GM23338 (cell line): ENCODE measurements at regions not wholly inside any gene's neighbourhood (a gene's known extent, or its start where the extent isn't known, plus 50 kb on each side); places are given as distances from the start of the nearest gene placed in this dataset.
"Not testable (repeated sequence)": the region's sequence is repeated elsewhere in the genome, so short reads cannot be mapped to it uniquely, and the experiment has no call there.

Source experiments
- ATAC-seq: fragments of 200-7000 bp; cut with Tn5 transposase; 3 replicates; pipeline ENCODE4 v1.9.1; 2020
- DNase-seq: peaks from one replicate; pipeline ENCODE4 v3.0.0-alpha.2; 2015; ENCODE audit warnings: low spot score
- H2AFZ ChIP-seq: fragments of 200-600 bp; sonication (generic); 2 replicates; pipeline ENCODE4 v1.8.0; 2016; ENCODE audit warnings: antibody characterized with exemption, mild to moderate bottlenecking, moderate library complexity
- H3F3A ChIP-seq: fragments of 200-600 bp; sonication (generic); replicated peaks from 2 replicates; pipeline ENCODE4 v1.8.0; 2017; ENCODE audit warnings: antibody characterized with exemption, mixed run types, low read depth
- H3K27ac ChIP-seq: fragments of 200-600 bp; sonication (generic); 2 replicates; pipeline ENCODE4 v1.6.1; 2016; ENCODE audit warnings: low read depth
- H3K27me3 ChIP-seq: fragments of 200-600 bp; sonication (generic); 2 replicates; pipeline ENCODE4 v1.8.0; 2016; ENCODE audit warnings: mild to moderate bottlenecking, mixed run types, moderate library complexity; ENCODE audit not compliant: insufficient read depth
- H3K36me3 ChIP-seq: fragments of 200-600 bp; sonication (generic); 2 replicates; pipeline ENCODE4 v1.8.0; 2016; ENCODE audit warnings: mild to moderate bottlenecking; ENCODE audit not compliant: insufficient read depth
- H3K4me1 ChIP-seq: fragments of 200-600 bp; sonication (generic); 2 replicates; pipeline ENCODE4 v1.8.0; 2016; ENCODE audit warnings: mild to moderate bottlenecking, moderate library complexity; ENCODE audit not compliant: insufficient read depth
- H3K4me2 ChIP-seq: fragments of 200-600 bp; sonication (generic); 2 replicates; pipeline ENCODE4 v1.7.1; 2017; ENCODE audit warnings: mixed run types
- H3K4me3 ChIP-seq: fragments of 200-600 bp; sonication (generic); 2 replicates; pipeline ENCODE4 v1.6.1; 2016; ENCODE audit warnings: mixed run types
- H3K79me2 ChIP-seq: fragments of 200-600 bp; sonication (generic); replicated peaks from 2 replicates; pipeline ENCODE4 v1.8.0; 2017; ENCODE audit warnings: mild to moderate bottlenecking; ENCODE audit not compliant: insufficient read depth
- H3K9me2 ChIP-seq: fragments of 200-600 bp; sonication (generic); 2 replicates; pipeline ENCODE4 v1.8.0; 2017; ENCODE audit not compliant: insufficient read depth
- H4K20me1 ChIP-seq: fragments of 200-600 bp; sonication (generic); replicated peaks from 2 replicates; pipeline ENCODE4 v1.8.0; 2017; ENCODE audit warnings: mild to moderate bottlenecking; ENCODE audit not compliant: insufficient read depth
- H3K27ac Mint-ChIP-seq: 2 replicates; pipeline ENCODE4 v1.8.0; 2020; ENCODE audit warnings: inconsistent platforms, mild to moderate bottlenecking, moderate library complexity, mixed read lengths
- H3K27me3 Mint-ChIP-seq: 3 replicates; pipeline ENCODE4 v1.8.0; 2022; ENCODE audit warnings: low read depth, mild to moderate bottlenecking, moderate library complexity, mixed read lengths, inconsistent platforms; ENCODE audit not compliant: insufficient read depth, poor library complexity
- H3K36me3 Mint-ChIP-seq: 3 replicates; pipeline ENCODE4 v1.8.0; 2021; ENCODE audit warnings: low read depth, mild to moderate bottlenecking, inconsistent platforms, moderate library complexity, mixed read lengths
- H3K4me1 Mint-ChIP-seq: 3 replicates; pipeline ENCODE4 v1.8.0; 2020; ENCODE audit warnings: mild to moderate bottlenecking, inconsistent platforms, mixed read lengths
- H3K4me3 Mint-ChIP-seq: 3 replicates; pipeline ENCODE4 v1.8.0; 2021; ENCODE audit warnings: moderate library complexity, mild to moderate bottlenecking, inconsistent platforms, mixed read lengths
- H3K9me3 Mint-ChIP-seq: 3 replicates; pipeline ENCODE4 v1.8.0; 2020; ENCODE audit warnings: moderate library complexity, mild to moderate bottlenecking, inconsistent platforms, mixed read lengths
- EZH2 ChIP-seq: fragments of 200-600 bp; sonication (generic); IDR thresholded peaks from one replicate; pipeline ENCODE4 v1.8.0; 2017; ENCODE audit warnings: antibody characterized with exemption, mild to moderate bottlenecking, low read depth; ENCODE audit not compliant: unreplicated experiment
- NANOG ChIP-seq: IDR thresholded peaks from 2 replicates; pipeline ENCODE4 v1.6.1; 2016; ENCODE audit warnings: antibody characterized with exemption, borderline replicate concordance
- TF ChIP-seq, protein P1 (sequence below), 2 experiments: fragments of 200-600 bp in 1 of 2; sonication (generic) in 1 of 2; conservative IDR thresholded peaks; 2 replicates each; pipeline versions ENCODE4 v1.5.1 to v1.6.1; 2016 to 2017; ENCODE audit warnings: antibody characterized with exemption in 2 of 2, low read depth in 2 of 2, mild to moderate bottlenecking in 2 of 2, moderate library complexity in 1 of 2
- TF ChIP-seq, protein P2 (sequence below): fragments of 250-450 bp; sonication (Bioruptor Pico); IDR thresholded peaks from 2 replicates; pipeline ENCODE4 v1.5.0; 2020; ENCODE audit warnings: mild to moderate bottlenecking, moderate library complexity

DNA sequence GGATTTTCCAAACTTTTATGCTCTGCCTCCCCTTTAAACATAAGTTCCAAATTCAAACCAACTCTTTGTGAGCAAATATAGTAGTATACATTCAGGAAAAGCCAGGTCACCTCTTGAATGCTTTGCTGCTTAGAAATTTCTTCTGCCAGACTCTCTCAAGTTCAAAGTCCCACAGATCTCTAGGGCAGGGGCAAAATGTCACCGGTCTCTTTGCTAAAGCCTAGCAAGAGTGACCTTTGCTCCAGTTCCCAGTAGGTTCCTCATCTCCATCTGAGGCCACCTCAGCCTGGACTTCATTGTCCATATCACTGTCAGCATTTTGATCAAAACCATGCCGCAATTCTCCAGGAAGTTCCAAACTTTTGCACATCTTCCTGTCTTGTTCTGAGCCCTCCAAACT, 382.3 kb downstream of the PIK3C3 start:
- H3K27ac Mint-ChIP-seq, DNase-seq: not testable (repeated sequence)

DNA sequence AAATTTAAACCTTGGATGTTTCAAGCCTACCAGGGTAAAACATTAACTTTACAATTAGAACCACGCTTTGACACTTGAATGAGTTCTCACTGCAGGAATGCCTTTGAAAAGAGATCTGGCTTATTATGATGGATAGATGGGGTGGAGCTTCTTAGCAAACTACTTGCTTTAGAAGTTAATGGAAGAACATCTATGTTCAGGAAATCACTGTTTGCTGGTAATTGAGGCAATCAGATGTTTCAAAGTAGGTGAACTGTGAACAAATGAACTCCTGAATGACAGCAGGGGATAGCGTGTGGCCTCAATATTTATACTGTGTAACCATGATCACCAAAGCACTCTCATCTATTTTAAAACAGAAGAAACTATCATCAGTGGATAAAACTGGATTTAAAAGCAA, 383.6 kb downstream of the PIK3C3 start:
- Histone ChIP-seq H3F3A (no peaks in the 10 kb centered on the region), H3K4me1 (peaks cover 39% of the 10 kb centered on the region), H4K20me1 (no peaks in the 10 kb centered on the region), H3K27ac (no peak overlapping the region), H3K36me3 (peaks cover 8% of the 10 kb centered on the region), H3K4me2 (peak overlapping the region; percentile 64), H3K27me3 (no peaks in the 10 kb centered on the region), H3K79me2 (no peaks in the 10 kb centered on the region), H2AFZ (no peak overlapping the region), H3K9me2 (peaks cover 9% of the 10 kb centered on the region; the same call in 1 of the 2 replicates), H3K4me3 (peak overlapping the region; percentile 23; the same call in 1 of the 2 replicates)
- Mint-ChIP-seq H3K4me3 (no peak overlapping the region), H3K27me3 (peaks cover 6% of the 10 kb centered on the region), H3K36me3 (peaks cover 35% of the 10 kb centered on the region), H3K4me1 (peaks cover 33% of the 10 kb centered on the region; the same call in 2 of the 3 replicates), H3K9me3 (peaks cover 35% of the 10 kb centered on the region), H3K27ac (no peak overlapping the region; the same call in 1 of the 2 replicates)
- TF ChIP-seq, protein P1, sequence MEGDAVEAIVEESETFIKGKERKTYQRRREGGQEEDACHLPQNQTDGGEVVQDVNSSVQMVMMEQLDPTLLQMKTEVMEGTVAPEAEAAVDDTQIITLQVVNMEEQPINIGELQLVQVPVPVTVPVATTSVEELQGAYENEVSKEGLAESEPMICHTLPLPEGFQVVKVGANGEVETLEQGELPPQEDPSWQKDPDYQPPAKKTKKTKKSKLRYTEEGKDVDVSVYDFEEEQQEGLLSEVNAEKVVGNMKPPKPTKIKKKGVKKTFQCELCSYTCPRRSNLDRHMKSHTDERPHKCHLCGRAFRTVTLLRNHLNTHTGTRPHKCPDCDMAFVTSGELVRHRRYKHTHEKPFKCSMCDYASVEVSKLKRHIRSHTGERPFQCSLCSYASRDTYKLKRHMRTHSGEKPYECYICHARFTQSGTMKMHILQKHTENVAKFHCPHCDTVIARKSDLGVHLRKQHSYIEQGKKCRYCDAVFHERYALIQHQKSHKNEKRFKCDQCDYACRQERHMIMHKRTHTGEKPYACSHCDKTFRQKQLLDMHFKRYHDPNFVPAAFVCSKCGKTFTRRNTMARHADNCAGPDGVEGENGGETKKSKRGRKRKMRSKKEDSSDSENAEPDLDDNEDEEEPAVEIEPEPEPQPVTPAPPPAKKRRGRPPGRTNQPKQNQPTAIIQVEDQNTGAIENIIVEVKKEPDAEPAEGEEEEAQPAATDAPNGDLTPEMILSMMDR (conservative IDR thresholded peaks at IDR 0.05; ENCODE audit: low read depth in 2 of 2): no peak
- TF ChIP-seq NANOG: peak; percentile 84
- DNase-seq: peak; percentile 52
- ATAC-seq: peak; percentile 73

More for the DNA sequence above, 382.3 kb downstream of the PIK3C3 start:
- not testable (repeated sequence) for H4K20me1 ChIP-seq, H3K27me3 Mint-ChIP-seq, H3K27ac ChIP-seq, H3K4me2 ChIP-seq, ATAC-seq, H3K36me3 ChIP-seq, H3K4me3 Mint-ChIP-seq, H3K9me2 ChIP-seq, H3K79me2 ChIP-seq, H3F3A ChIP-seq, H3K27me3 ChIP-seq, H3K4me3 ChIP-seq, H2AFZ ChIP-seq
- H3K4me1 ChIP-seq: peaks cover 37% of the 10 kb centered on the region
- H3K36me3 Mint-ChIP-seq: peaks cover 35% of the 10 kb centered on the region
- peaks cover 33% of the 10 kb centered on the region; the same call in 2 of the 3 replicates for H3K4me1 Mint-ChIP-seq
- peaks cover 35% of the 10 kb centered on the region for H3K9me3 Mint-ChIP-seq

DNA sequence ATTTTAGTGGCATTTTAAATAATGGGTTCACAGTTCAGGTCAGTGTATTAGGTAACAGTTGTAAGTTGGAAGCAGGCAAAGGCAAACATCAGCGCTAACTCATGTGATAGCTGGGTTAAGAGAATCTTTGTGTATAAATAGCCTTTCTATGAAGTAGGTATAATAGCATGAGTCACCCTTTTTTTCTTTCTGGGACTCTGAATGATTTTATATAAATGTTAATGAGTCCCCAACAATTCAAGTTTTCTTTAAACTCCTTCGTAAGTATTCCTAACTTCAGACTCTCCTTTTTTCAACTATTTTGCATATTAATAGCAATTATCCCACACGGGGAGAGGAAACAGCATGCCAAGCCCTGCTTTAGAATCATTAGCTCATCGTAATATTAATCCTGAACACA, 384.3 kb downstream of the PIK3C3 start:
- H3F3A ChIP-seq: no peaks in the 10 kb centered on the region
- Mint-ChIP-seq H3K27ac (no peak overlapping the region), H3K4me3 (no peak overlapping the region), H3K4me1 (peaks cover 30% of the 10 kb centered on the region; the same call in 2 of the 3 replicates), H3K27me3 (peaks cover 6% of the 10 kb centered on the region), H3K36me3 (peaks cover 35% of the 10 kb centered on the region), H3K9me3 (peaks cover 35% of the 10 kb centered on the region)
- ATAC-seq (peak; percentile 70), DNase-seq (peak; percentile 3)
- H3K36me3 ChIP-seq: peaks cover 8% of the 10 kb centered on the region
- H3K4me1 ChIP-seq: peaks cover 39% of the 10 kb centered on the region
- H2AFZ ChIP-seq: no peak overlapping the region
- H3K27me3 ChIP-seq: no peaks in the 10 kb centered on the region
- H3K27ac ChIP-seq: peak overlapping the region; percentile 1; the same call in 1 of the 2 replicates
- H3K9me2 ChIP-seq: peaks cover 9% of the 10 kb centered on the region; the same call in 1 of the 2 replicates
- H3K79me2 ChIP-seq: no peaks in the 10 kb centered on the region
- H3K4me3 ChIP-seq: peak overlapping the region; percentile 23; the same call in 1 of the 2 replicates
- no peaks in the 10 kb centered on the region for H4K20me1 ChIP-seq
- H3K4me2 ChIP-seq: peak overlapping the region; percentile 64
- no peak for TF ChIP-seq EZH2
- TF ChIP-seq, protein P2, sequence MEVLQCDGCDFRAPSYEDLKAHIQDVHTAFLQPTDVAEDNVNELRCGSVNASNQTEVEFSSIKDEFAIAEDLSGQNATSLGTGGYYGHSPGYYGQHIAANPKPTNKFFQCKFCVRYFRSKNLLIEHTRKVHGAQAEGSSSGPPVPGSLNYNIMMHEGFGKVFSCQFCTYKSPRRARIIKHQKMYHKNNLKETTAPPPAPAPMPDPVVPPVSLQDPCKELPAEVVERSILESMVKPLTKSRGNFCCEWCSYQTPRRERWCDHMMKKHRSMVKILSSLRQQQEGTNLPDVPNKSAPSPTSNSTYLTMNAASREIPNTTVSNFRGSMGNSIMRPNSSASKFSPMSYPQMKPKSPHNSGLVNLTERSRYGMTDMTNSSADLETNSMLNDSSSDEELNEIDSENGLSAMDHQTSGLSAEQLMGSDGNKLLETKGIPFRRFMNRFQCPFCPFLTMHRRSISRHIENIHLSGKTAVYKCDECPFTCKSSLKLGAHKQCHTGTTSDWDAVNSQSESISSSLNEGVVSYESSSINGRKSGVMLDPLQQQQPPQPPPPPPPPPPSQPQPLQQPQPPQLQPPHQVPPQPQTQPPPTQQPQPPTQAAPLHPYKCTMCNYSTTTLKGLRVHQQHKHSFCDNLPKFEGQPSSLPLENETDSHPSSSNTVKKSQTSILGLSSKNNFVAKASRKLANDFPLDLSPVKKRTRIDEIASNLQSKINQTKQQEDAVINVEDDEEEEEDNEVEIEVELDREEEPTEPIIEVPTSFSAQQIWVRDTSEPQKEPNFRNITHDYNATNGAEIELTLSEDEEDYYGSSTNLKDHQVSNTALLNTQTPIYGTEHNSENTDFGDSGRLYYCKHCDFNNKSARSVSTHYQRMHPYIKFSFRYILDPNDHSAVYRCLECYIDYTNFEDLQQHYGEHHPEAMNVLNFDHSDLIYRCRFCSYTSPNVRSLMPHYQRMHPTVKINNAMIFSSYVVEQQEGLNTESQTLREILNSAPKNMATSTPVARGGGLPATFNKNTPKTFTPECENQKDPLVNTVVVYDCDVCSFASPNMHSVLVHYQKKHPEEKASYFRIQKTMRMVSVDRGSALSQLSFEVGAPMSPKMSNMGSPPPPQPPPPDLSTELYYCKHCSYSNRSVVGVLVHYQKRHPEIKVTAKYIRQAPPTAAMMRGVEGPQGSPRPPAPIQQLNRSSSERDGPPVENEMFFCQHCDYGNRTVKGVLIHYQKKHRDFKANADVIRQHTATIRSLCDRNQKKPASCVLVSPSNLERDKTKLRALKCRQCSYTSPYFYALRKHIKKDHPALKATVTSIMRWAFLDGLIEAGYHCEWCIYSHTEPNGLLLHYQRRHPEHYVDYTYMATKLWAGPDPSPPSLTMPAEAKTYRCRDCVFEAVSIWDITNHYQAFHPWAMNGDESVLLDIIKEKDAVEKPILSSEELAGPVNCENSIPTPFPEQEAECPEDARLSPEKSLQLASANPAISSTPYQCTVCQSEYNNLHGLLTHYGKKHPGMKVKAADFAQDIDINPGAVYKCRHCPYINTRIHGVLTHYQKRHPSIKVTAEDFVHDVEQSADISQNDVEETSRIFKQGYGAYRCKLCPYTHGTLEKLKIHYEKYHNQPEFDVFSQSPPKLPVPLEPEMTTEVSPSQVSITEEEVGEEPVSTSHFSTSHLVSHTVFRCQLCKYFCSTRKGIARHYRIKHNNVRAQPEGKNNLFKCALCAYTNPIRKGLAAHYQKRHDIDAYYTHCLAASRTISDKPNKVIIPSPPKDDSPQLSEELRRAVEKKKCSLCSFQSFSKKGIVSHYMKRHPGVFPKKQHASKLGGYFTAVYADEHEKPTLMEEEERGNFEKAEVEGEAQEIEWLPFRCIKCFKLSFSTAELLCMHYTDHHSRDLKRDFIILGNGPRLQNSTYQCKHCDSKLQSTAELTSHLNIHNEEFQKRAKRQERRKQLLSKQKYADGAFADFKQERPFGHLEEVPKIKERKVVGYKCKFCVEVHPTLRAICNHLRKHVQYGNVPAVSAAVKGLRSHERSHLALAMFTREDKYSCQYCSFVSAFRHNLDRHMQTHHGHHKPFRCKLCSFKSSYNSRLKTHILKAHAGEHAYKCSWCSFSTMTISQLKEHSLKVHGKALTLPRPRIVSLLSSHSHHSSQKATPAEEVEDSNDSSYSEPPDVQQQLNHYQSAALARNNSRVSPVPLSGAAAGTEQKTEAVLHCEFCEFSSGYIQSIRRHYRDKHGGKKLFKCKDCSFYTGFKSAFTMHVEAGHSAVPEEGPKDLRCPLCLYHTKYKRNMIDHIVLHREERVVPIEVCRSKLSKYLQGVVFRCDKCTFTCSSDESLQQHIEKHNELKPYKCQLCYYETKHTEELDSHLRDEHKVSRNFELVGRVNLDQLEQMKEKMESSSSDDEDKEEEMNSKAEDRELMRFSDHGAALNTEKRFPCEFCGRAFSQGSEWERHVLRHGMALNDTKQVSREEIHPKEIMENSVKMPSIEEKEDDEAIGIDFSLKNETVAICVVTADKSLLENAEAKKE (CRISPR knock-in tag): no peak
